Right ventricle myocardium inferior (tissue), 1 donor: ENCODE measurements at regions not wholly inside any gene's neighbourhood (a gene's known extent, or its start where the extent isn't known, plus 50 kb on each side); places are given as distances from the start of the nearest gene placed in this dataset.
"Not testable (repeated sequence)": the region's sequence is repeated elsewhere in the genome, so short reads cannot be mapped to it uniquely, and the experiment has no call there.

ENCODE experiments used
- ATAC-seq: fragments of 200-7000 bp; cut with Tn5 transposase; one replicate; pipeline ENCODE4 v1.9.1; 2020; ENCODE audit warnings: mild to moderate bottlenecking, moderate library complexity
- DNase-seq: peaks from one replicate; pipeline ENCODE4 v3.0.0; 2021; ENCODE audit errors: missing footprints
- intact Hi-C: fragments of 100-400 bp; cut with DNase I; formaldehyde crosslinking; loops from one replicate; pipeline ENCODE4 v1.11.0; 2022
- donor health status: DM: no; HTN: yes; CAD: no; lungs with severe emphysema.

DNA sequence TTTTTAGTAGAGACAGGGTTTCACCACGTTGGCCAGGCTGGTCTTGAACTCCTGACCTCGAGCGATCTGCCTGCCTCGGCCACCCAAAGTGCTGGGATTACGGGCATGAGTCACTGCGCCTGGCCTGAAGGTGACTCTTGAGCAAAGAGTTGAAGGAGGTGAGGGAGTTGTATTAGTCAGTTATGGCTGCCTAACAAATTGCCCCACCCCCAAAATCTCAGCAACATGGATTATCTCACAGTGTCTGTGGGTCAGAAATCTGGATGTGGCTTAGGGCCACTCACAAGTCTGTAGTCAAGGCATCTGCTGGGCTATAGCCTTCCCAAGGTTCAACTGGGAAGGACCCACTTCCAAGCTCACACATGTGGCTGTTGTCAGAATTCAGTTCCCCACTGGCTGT, 52.8 kb upstream of the ADGRE5 start:
- intact Hi-C loops = no loop called here
- DNase-seq (no peak), ATAC-seq (no peak)

DNA sequence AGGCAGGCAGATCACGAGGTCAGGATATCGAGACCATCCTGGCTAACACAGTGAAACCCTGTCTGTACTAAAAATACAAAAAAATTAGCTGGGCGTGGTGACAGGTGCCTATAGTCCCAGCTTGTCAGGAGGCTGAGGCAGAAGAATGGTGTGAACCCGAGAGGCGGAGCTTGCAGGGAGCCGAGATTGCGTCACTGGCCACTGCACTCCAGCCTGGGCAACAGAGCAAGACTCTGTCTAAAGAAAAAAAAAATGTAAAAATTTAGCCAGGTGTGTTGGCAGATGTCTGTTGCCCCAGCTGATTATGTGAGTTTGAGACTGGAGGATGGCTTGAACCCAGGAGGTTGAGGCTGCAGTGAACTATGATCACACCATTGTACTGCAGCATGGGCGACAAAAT, 54.2 kb upstream of the ADGRE5 start:
- intact Hi-C loops, DNase-seq, ATAC-seq: not testable (repeated sequence)

DNA sequence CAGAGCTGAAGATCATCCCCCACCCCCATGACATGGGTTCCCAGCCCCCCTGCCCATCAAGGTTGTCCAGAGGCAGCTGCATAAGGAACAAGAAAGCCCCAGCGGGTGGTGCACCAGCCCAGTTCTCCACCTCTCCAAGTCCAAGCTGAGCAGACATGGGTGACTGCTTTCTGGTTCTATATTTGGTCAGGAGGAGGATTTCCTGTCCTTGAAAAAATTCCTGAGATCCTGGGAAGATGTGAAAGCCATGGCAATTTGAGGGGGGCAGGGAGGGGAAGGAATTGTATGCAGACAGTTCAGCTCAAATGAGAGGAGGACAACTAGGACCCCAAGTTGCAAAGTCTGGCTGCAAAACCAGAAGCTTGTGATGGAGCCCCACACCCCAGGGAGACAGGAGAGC, 55.4 kb upstream of the ADGRE5 start:
- DNase-seq (no peak), ATAC-seq (no peak)
- intact Hi-C loops = no loop called here

DNA sequence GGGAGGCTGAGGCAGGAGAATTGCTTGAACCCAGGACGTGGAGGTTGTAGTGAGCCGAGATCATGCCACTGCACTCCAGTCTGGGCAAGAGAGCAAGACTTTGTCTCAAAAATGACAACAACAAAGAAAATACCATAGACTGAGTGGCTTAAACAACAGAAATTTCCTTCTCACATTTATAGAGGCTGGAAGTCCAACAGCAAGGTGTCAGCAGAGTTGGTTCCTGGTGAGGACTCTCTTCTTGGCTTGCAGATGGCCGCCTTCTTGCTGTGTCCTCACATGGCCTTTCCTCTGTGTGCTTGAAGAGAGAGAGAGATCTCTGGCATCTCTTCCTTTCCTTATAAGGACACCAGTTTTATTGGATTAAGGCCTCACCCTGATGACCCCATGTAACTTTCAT, 56.1 kb upstream of the ADGRE5 start:
- ATAC-seq (no peak), DNase-seq (no peak)
- intact Hi-C loops = no loop called here

DNA sequence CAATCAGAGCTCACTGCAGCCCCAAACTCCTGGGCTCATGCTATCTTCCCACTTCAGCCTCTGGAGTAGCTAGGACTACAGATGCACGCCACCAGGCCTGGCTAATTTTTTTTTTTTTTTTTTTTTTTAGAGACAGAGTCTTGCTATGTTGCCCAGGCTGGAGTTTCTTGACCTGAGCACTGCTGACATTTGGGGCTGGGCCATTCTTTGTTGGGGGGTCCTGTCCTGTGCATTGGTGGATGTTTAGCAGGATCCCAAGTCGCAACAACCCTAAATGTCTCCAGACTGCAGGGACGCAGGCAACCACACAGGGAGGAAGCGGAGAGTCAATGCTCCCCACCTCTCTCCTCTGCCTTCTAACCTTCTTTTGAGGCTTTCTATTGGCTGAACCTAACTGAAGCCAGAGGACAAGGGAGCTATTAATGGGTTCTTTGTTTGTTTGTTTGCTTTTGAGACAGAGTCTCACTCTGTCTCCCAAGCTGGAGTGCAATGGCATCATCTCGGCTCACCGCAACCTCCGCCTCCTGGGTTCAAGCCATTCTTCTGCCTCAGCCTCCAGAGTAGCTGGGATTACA, 58.3 kb upstream of the ADGRE5 start:
- intact Hi-C loops = no loop called here
- ATAC-seq = no peak
- no peak for DNase-seq

DNA sequence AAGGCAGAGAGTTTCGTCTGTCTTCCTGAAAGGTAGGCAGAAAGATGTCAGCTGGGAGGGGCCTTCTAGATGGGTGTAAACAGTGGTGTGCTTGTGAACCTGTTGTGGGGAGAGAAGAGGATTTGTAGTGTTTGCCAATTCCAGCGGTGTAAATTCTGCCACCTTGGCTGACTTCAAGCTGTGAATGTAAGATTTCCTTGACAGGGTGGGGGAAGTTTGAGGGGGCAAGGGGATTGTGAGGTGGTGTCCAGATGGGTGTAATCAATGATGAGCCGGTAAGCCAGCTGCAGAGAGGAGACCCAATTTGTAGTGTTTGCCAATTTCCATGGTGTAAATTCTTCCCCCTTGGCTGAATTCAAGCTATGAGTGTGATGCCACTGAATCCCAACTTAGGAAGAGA, 61.0 kb upstream of the ADGRE5 start:
- ATAC-seq (no peak), DNase-seq (no peak)
- intact Hi-C loops = no loop called here

DNA sequence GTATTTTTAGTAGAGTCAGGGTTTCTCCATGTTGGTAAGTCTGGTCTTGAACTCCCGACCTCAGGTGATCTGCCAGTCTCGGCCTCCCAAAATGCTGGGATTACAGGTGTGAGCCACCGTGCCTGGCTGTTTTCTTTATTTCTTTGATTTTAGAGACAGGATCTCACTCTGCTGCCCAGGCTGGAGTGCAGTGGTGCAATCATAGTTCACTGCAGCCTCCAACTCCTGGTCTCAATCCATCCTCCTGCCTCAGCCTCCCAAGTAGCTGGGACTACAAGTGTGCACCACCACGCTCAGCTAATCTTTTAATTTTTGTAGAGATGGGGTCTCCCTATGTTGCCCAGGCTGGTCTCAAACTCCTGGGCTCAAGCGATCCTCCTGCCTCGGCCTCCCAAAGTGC, 61.5 kb upstream of the ADGRE5 start:
- ATAC-seq, DNase-seq, intact Hi-C loops: not testable (repeated sequence)

DNA sequence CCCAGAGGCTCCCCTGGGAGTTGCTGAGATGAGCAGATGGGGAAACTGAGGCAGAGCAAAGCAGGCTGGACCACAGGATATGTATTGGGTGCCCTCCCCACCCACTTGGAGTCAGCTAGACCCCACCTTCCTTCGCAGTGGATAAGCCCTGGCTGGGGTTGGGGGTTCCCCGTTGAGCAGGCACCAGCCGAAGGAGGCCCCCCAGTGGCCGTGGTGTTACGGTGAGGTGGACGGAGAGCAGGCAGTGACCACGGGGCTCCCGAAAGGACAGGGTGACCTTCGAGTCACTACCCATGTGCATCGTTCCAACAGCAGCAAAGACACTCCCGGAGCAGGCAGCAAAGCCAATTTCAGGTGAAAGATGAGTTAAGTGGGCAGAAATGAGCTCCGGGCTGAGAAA, 62.4 kb upstream of the ADGRE5 start:
- DNase-seq = no peak
- intact Hi-C loops = no loop called here
- ATAC-seq = peak; percentile 39

DNA sequence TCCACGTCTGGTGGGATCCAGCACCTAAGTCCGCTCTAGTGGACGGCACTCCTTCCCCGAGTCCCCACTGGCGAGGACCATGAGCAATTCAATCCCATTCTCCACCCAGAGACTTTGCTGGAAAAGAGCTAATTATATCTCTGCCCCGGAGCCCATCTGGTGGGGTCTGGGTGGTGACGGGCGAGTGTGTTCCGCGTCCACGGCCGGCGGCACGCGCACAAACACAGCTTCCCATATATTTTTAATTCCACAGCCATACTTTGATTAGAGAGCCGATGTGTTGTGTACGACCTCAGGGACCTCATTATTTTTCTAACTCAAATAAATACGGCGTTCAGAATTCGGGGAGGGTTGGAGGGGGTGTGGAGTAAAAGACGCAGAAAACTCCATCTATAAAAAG, 64.1 kb upstream of the ADGRE5 start:
- intact Hi-C loops = no loop called here
- no peak for DNase-seq
- no peak for ATAC-seq

DNA sequence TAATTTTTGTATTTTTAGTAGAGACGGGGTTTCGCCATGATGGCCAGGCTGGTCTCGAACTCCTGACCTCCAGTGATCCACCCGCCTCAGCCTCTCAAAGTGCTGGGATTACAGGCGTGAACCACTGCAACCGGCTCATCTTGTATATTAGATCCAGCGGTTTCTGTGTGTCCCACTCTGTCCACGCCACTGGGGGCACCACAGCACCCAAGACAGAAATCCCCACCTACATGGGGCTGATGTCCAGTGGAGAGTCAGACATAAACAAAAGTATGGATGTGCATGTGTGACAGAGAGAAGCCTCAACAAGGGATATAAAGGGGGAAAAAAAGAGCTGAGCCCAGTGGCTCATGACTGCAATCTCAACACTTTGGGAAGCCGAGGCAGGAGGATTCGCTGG, 65.8 kb upstream of the ADGRE5 start:
- no peak for DNase-seq
- intact Hi-C loops = no loop called here

DNA sequence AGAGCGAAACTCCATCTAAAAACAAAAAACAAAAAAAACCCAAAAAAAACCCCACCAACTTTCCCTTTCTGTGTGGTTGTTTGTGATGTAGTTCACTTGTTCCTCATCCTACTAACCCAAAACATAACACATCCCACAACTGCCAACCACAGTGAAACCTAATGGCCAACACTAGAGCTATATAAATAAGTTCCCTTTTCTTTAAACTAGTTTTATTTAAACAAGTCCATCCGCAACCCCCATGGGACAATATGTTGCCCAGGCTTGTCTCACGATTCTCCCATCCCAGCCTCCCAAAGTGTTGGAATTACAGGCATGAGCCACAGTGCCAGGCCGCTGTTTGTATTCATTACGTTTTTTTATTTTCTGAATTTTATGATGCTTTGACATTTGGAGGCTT, 71.2 kb upstream of the ADGRE5 start:
- intact Hi-C loops = no loop called here
- no peak for ATAC-seq
- DNase-seq = no peak

More for the DNA sequence above, 65.8 kb upstream of the ADGRE5 start:
- ATAC-seq = no peak

DNA sequence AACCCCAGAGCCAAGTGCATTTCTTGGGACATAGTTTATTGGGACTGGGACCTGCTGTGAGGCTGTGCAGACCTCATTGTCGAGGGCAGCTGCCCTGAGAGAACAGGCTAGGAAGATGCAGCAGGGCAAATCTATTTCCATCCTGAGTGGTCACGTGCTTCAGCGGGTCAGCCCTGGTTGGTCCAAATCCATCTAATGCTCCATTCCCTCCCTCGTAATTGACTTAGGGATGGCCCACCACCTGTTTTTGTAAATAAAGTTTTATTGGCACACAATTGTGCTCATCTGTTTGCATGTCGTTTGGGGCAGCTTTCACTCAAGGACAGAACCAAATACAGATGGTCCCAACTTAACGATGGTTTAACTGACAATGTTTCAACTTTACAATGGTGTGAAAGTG, 75.5 kb upstream of the ADGRE5 start:
- DNase-seq (no peak), ATAC-seq (no peak)
- intact Hi-C loops = no loop called here

DNA sequence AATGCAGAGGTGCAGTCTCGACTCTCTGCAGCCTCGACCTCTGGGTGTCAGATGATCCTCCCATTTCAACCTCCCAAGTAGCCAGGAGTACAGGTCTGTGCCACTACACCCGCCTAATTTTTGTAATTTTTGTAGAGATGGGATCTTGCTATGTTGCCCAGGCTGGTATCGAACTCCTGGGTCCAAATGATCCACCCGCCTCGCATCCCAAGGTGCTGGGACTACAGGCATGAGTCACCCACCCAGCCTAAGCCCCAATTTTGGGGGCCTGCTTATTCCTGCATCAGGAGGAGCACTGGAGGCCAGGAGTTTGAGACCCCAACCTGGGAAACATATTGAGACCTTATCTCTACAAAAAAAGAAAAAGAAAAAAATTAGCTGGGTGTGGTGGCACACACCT, 80.1 kb upstream of the ADGRE5 start:
- intact Hi-C loops = no loop called here
- DNase-seq = no peak
- no peak for ATAC-seq

DNA sequence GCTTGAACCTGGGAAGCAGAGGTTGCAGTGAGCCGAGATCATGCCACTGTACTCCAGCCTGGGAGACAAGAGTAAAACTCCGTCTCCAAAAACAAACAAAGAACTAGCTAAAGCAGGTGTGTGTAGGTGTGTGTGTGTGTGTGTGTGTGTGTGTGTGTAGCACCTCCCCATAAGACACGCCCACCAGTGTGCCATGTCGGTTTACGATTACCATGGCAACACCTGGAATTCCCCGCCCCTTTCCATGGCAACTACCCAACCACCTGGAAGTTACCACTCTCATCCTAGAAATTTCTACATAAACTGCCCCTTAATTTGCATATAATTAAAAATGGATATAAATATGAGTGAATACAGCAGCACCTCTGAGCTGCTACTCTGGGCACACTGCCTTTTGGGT, 80.9 kb upstream of the ADGRE5 start:
- ATAC-seq = no peak
- DNase-seq = no peak
- intact Hi-C loops = no loop called here

DNA sequence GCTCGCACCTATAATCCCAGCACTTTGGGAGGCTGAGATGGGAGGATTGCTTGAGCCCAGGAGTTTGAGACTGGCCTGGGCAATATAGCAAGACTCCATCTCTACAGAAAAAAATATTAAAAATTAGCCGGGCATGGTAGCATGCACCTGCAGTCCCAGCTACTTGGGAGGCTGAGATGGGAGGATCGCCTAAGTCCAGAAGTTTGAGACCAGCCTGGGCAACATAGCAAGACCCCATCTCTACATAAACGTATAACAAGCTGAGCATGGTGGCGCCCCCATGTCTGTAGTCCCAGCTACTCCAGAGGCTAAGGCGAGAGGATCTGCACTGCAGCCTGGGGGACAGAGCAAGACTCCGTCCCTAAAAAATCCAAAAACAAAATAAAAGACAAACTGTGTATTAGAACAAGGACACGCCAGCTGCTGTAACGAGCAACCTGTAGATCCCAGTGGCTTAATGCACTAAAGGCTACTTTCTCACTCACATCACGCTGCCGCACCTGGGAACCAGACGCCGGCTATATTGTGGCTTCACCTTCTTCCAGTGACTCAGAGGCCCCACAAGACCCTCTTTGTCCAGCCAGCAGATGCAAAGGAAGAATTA, 81.9 kb upstream of the ADGRE5 start:
- ATAC-seq, DNase-seq, intact Hi-C loops: not testable (repeated sequence)

DNA sequence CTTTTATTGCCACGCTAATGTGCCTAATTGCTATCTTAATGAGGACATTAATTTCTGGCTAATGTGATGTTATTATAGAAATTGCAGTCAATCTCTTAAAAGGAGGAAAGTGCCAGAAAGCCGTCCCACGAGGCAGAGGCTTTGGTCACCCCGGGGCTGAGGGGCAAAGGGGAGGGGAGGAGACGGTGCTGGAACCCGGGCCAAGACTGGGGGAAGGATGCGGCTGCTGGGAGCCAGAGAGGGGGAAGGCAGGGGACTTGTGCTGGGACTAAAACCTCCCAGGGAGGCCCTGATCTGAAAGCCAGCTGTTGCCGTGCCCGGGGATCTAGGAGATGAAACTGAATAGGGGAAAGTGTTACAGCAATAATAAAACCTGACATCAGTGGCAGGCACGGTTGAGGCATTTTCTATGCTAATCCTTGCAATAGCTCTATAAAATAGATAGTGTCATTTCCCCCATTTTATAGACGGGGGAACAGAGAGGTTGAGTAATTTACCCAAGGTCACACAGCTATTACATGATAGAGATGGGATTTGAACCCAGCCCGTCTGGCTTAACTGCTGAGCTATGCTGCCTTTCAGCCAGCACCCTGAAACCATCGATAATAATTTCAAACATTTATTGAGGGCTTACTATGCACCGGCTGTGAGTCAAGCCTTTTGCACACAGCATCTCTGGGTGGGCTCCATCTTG, 83.2 kb upstream of the ADGRE5 start:
- DNase-seq, ATAC-seq, intact Hi-C loops: not testable (repeated sequence)

DNA sequence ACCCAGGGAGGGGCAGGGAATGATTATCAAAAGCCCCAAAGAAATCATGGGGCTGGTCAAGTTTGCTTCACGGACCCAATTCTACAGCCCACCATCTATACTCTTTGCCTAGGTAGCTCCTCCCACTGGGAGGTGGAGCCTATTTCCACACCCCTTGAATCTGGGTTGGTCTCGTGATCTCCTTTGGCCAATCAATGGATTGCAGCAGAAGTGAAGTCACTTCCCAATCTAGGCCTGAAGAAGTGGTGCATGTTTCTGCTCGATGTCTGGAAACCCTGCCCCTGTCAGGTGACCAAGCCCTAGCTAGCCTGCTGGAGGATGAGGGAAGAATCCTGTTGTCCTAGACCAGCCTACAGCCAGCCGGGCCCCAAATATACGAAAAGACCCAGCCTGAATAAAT, 86.3 kb upstream of the ADGRE5 start:
- ATAC-seq, DNase-seq, intact Hi-C loops: not testable (repeated sequence)

DNA sequence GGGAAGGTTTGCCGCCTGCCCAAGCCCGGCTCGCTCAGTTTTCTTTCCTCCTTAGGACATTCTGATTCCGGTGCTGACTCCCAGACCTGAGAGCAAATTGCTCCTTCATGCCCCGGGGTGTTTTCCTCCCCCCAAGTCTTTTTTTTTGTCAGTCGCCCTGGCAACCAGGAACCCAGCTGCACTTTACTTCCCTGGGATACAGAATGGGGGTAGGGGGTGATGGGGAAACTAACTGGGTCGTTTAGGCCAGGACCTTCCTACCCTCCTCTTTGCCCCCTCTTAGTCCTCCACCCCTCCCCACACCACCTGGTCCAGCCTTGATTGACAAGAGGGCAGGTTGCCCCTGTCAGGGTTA, 87.5 kb upstream of the ADGRE5 start:
- intact Hi-C loops, ATAC-seq, DNase-seq: not testable (repeated sequence)

DNA sequence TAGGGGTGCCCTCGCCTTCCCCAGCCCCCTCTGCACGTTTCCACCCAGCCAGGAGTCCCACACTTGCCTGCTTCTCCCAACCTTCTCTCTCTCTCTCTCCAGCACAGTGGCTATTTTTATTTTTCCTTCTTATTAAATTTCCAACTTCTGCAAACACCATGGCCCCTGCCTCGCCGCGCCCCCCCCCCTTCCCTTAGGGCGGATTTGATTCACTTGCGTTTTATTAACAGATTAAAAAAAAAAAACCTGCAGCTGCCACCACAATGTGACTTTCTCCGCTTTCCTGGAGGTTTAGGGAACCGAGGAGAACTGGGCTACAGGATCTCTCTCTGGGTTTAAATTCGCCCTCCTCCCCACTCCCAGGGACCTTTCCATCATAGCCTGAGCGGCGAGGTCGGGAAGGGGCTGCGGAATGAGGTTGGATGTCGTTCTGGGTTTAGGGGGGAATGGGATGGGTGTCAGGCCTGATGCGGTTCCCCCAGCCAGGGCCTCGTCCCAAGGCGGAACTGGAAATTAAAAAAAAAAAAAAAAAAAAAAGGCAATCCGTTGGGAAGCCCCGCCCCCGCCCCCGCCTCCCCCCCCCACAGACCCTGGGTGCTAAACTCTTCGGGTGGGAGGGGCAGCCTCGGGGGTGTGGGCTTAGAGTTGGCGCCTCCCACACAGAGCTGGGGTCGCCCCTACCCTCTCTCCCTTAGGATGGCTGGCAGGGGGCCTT, 87.3 kb upstream of the ADGRL1 start:
- DNase-seq, ATAC-seq, intact Hi-C loops: not testable (repeated sequence)

DNA sequence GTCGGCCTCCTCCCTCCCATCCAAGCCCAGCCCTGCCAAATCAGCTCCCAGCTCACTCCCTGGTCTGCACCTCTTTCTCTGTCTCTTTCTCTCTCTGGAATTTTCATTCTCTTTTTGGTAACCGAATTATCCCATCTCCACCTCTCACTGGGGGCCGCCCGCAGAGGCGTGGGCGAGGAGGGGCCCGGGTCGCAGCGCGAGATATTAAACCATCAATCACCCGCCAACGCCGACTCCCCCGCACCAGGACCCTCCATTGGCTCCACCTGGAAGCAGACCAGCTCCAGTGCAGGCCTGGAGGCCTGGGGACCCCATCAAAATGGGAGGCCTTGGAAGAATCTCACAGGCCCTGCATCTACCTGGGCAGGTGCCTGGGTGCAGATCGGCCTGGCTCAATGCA, 83.8 kb upstream of the ADGRL1 start:
- DNase-seq, intact Hi-C loops, ATAC-seq: not testable (repeated sequence)
